GM19452 (cell line): ENCODE measurements at regions not wholly inside any gene's neighbourhood (a gene's known extent, or its start where the extent isn't known, plus 50 kb on each side); places are given as distances from the start of the nearest gene placed in this dataset.
"Not testable (repeated sequence)": the region's sequence is repeated elsewhere in the genome, so short reads cannot be mapped to it uniquely, and the experiment has no call there.

Experiments
- ATAC-seq: cut with Tn5 transposase; IDR thresholded peaks from one replicate; pipeline ENCODE4 v1.9.1; 2021; ENCODE audit not compliant: unreplicated experiment

GRCh38 chr2:84223191-84223590 lies 235.9 kb downstream of the SUCLG1 start:
- ATAC-seq: no peak

- not testable (repeated sequence) for ATAC-seq
Observed at GRCh38 chr2:84221102-84221501, 238.0 kb downstream of the SUCLG1 start.

GRCh38 chr2:84217456-84217855 lies 241.6 kb downstream of the SUCLG1 start:
- ATAC-seq: no peak

GRCh38 chr2:84214455-84214854 lies 244.6 kb downstream of the SUCLG1 start:
- ATAC-seq: no peak

GRCh38 chr2:84212611-84213314 lies 246.3 kb downstream of the SUCLG1 start:
- peak; percentile 63 for ATAC-seq

GRCh38 chr2:84209941-84210340 lies 249.1 kb downstream of the SUCLG1 start:
- ATAC-seq: no peak

GRCh38 chr2:84204995-84205394 lies 254.1 kb downstream of the SUCLG1 start:
- ATAC-seq: no peak

GRCh38 chr2:84202166-84202565 lies 256.9 kb downstream of the SUCLG1 start:
- ATAC-seq: no peak

GRCh38 chr2:84201158-84201557 lies 257.9 kb downstream of the SUCLG1 start:
- no peak for ATAC-seq

- no peak for ATAC-seq
Observed at GRCh38 chr2:84197901-84198300, 261.2 kb downstream of the SUCLG1 start.

GRCh38 chr2:84194949-84195644 lies 264.0 kb downstream of the SUCLG1 start:
- ATAC-seq: no peak

- no peak for ATAC-seq
Observed at GRCh38 chr2:84194181-84194580, 264.9 kb downstream of the SUCLG1 start.

- ATAC-seq: no peak
Observed at GRCh38 chr2:84187258-84187657, 271.8 kb downstream of the SUCLG1 start.

GRCh38 chr2:84181927-84182326 lies 277.2 kb downstream of the SUCLG1 start:
- ATAC-seq: no peak

GRCh38 chr2:84177733-84178132 lies 281.3 kb downstream of the SUCLG1 start:
- no peak for ATAC-seq

GRCh38 chr2:84175970-84176369 lies 283.1 kb downstream of the SUCLG1 start:
- ATAC-seq: no peak

GRCh38 chr2:84175340-84175739 lies 283.7 kb downstream of the SUCLG1 start:
- ATAC-seq: no peak

GRCh38 chr2:84173041-84173440 lies 286.0 kb downstream of the SUCLG1 start:
- no peak for ATAC-seq

GRCh38 chr2:84170979-84171378 lies 288.1 kb downstream of the SUCLG1 start:
- ATAC-seq: no peak

- ATAC-seq: no peak
Observed at GRCh38 chr2:84169871-84170270, 289.2 kb downstream of the SUCLG1 start.

GRCh38 chr2:84168552-84168951 lies 290.5 kb downstream of the SUCLG1 start:
- not testable (repeated sequence) for ATAC-seq

GRCh38 chr2:84165256-84165655 lies 293.8 kb downstream of the SUCLG1 start:
- ATAC-seq: no peak

GRCh38 chr2:84160453-84160852 lies 298.6 kb downstream of the SUCLG1 start:
- ATAC-seq: no peak
